Upper lobe of right lung (tissue), 1 donor: ENCODE measurements at regions not wholly inside any gene's neighbourhood (a gene's known extent, or its start where the extent isn't known, plus 50 kb on each side); places are given as distances from the start of the nearest gene placed in this dataset.
A peak's percentile ranks its signal among the peaks of the same experiment; 100 is the strongest.

Experiments used
- ATAC-seq: fragments of 200-7000 bp; cut with Tn5 transposase; one replicate; pipeline ENCODE4 v1.9.1; 2020; ENCODE audit warnings: mild to moderate bottlenecking, moderate library complexity
- DNase-seq: peaks from one replicate; pipeline ENCODE4 v3.0.0-alpha.2; 2020
- H3K27ac ChIP-seq: fragments of 200-600 bp; one replicate; pipeline ENCODE4 v1.8.0; 2022
- H3K27me3 ChIP-seq: fragments of 200-600 bp; one replicate; pipeline ENCODE4 v1.8.0; 2022; ENCODE audit warnings: mild to moderate bottlenecking
- H3K36me3 ChIP-seq: fragments of 200-600 bp; one replicate; pipeline ENCODE4 v1.8.0; 2022
- H3K4me1 ChIP-seq: fragments of 200-600 bp; one replicate; pipeline ENCODE4 v1.8.0; 2022
- H3K4me3 ChIP-seq: fragments of 200-600 bp; one replicate; pipeline ENCODE4 v1.8.0; 2022; ENCODE audit warnings: mild to moderate bottlenecking
- H3K9me3 ChIP-seq: fragments of 200-600 bp; one replicate; pipeline ENCODE4 v1.8.0; 2022
- CTCF ChIP-seq: fragments of 200-600 bp; IDR thresholded peaks from one replicate; pipeline ENCODE4 v1.8.0; 2022; ENCODE audit warnings: antibody characterized with exemption
- intact Hi-C: fragments of 100-400 bp; cut with DNase I; formaldehyde crosslinking; loops from one replicate; pipeline ENCODE4 v1.11.0; 2022
- donor health status: DM: no; HTN: yes; CAD: no; lungs with severe emphysema.

DNA sequence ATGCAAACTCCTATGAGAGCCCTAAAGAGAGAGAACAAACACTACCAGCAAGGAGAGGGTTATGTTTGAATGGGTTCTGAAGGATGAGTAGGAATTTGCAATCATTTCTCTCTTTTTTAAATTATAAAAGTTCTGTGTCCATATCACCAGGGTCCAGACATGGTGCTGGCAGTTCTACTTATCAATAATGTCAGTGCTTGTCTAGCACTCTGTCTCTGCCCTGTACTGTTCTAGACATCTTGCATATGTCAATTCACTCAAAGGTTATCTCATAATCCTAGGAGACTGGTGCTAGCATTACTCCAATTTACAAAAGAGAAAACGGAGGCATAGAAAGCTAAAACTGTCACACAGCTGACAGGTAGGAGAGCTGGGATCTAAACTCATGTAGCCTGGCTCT, 101.3 kb downstream of the VEGFA start:
- H3K9me3 ChIP-seq: no peaks in the 10 kb centered on the region
- H3K36me3 ChIP-seq: no peaks in the 10 kb centered on the region
- DNase-seq (no peak), ATAC-seq (no peak)
- intact Hi-C loops: no loop called here
- TF ChIP-seq CTCF: no peak
- peaks cover 6% of the 10 kb centered on the region for H3K4me1 ChIP-seq
- H3K27me3 ChIP-seq: no peaks in the 10 kb centered on the region
- H3K27ac ChIP-seq: no peak overlapping the region
- H3K4me3 ChIP-seq: no peak overlapping the region

DNA sequence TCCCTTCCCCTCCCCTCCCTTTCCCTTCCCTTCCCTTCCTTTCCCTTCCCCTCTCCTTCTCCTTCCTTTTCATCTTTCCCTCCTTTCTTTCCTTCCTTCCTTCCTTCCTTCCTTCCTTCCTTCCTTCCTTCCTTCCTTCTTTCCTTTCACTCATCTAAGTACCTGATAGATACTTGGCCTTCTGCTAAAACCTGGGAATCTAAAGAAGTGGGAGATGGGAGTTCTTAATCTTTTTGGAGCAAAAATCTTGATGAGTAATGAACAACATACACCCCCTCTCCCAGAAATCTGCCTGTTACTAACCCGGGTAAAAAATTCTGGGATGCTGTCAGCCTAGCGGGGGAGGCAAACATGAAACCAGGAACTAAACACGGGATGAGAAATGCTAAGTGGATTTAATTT, 100.7 kb downstream of the VEGFA start:
- intact Hi-C loops: no loop called here
- ATAC-seq: no peak
- Histone ChIP-seq H3K27me3 (no peaks in the 10 kb centered on the region), H3K36me3 (no peaks in the 10 kb centered on the region), H3K4me1 (peaks cover 6% of the 10 kb centered on the region), H3K4me3 (no peak overlapping the region), H3K27ac (no peak overlapping the region), H3K9me3 (no peaks in the 10 kb centered on the region)
- no peak for DNase-seq
- TF ChIP-seq CTCF: no peak

GRCh38 chr6:43869792-43870659, 100.0 kb downstream of the VEGFA start:
- H3K4me1 ChIP-seq: peaks cover 6% of the 10 kb centered on the region
- no peaks in the 10 kb centered on the region for H3K9me3 ChIP-seq
- H3K4me3 ChIP-seq: no peak overlapping the region
- intact Hi-C loops: no loop called here
- TF ChIP-seq CTCF: no peak
- no peak for ATAC-seq
- DNase-seq: peak; percentile 41
- no peaks in the 10 kb centered on the region for H3K27me3 ChIP-seq
- no peaks in the 10 kb centered on the region for H3K36me3 ChIP-seq
- H3K27ac ChIP-seq: no peak overlapping the region

- peaks cover 6% of the 10 kb centered on the region for H3K4me1 ChIP-seq
- H3K27ac ChIP-seq: no peak overlapping the region
- no peaks in the 10 kb centered on the region for H3K9me3 ChIP-seq
- H3K36me3 ChIP-seq: no peaks in the 10 kb centered on the region
- ATAC-seq (no peak), DNase-seq (peak; percentile 64)
- H3K27me3 ChIP-seq: peaks cover 5% of the 10 kb centered on the region
- no peak for TF ChIP-seq CTCF
- H3K4me3 ChIP-seq: no peak overlapping the region
- intact Hi-C loops: no loop called here
Observed at GRCh38 chr6:43869079-43869710, 99.2 kb downstream of the VEGFA start.

DNA sequence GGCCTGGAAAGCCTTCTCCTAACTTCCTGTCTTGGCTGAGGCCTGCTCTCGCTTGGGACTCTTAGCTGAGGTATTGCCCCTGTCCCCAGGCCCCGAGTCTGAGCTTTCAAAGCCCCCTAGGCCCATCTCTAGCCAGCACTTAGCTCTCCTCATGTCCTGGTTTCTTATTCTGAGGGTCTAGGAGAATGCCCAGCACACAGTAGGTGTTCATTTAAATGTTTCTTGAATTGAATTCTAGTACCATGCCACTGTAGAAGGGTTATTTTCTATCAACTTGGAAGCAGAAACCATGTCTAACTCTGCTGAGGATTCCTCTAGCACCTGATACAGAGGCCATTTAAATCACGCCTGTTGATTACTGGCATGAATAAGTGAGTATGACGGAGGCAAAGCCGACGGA, 98.5 kb downstream of the VEGFA start:
- TF ChIP-seq CTCF: no peak

More for the DNA sequence above, 98.5 kb downstream of the VEGFA start:
- H3K27me3 ChIP-seq: peaks cover 11% of the 10 kb centered on the region
- no peaks in the 10 kb centered on the region for H3K36me3 ChIP-seq
- DNase-seq (no peak), ATAC-seq (no peak)
- intact Hi-C loops: no loop called here
- H3K9me3 ChIP-seq: no peaks in the 10 kb centered on the region
- no peak overlapping the region for H3K4me3 ChIP-seq
- peaks cover 6% of the 10 kb centered on the region for H3K4me1 ChIP-seq
- H3K27ac ChIP-seq: no peak overlapping the region
